HFF-Myc (cell line): ENCODE measurements at regions not wholly inside any gene's neighbourhood (a gene's known extent, or its start where the extent isn't known, plus 50 kb on each side); places are given as distances from the start of the nearest gene placed in this dataset.

Experiments
- DNase-seq: peaks from one replicate; pipeline ENCODE4 v3.0.0-alpha.2; 2011; ENCODE audit warnings: low read depth; ENCODE audit errors: extremely low read depth
- H3K4me3 ChIP-seq: replicated peaks from 2 replicates; pipeline ENCODE4 v1.5.1; 2011; ENCODE audit warnings: low read depth, mild to moderate bottlenecking, control low read depth, low read length
- TF ChIP-seq, protein P1 (sequence below): IDR thresholded peaks from 2 replicates; pipeline ENCODE4 v1.5.1; 2012; ENCODE audit warnings: mild to moderate bottlenecking, low read depth, low read length, control low read depth; ENCODE audit errors: missing control alignments

DNA sequence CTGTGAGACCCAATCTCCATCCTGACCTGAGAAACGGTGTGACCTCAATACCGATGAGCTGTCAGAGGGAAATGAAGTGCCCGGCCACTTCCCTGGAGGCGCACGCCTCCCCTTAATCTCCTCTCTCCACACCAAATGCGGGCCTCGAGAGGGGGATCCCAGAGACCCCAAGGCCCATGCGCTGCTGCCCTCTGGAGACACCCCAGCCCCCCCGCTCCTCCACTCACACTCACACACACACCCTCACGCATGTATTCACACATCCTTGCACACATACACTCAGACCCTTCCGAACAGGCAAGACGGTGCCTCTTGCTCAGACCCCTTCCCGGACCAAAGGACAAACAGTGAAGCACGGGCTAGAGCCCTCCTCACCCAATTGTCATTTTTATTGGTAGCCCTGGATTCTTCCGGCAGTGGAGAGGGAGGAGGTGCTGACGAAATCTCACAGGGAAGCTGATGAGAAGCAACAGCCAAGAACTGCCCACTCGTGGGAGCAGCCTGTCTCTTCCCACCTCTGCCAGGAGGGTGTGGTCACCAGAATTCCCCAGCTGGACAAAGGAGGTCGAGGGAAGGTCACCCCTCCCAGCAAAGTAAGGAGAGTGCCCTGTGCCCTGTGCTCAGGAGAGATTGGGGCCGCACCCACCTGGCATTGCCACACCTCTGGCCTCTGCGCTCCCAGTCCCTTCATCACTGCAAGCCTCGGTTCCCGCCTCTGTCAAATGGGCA lies 136.0 kb upstream of the TNRC6C start:
- no peak for DNase-seq
- no peak overlapping the region for H3K4me3 ChIP-seq
- TF ChIP-seq, protein P1, sequence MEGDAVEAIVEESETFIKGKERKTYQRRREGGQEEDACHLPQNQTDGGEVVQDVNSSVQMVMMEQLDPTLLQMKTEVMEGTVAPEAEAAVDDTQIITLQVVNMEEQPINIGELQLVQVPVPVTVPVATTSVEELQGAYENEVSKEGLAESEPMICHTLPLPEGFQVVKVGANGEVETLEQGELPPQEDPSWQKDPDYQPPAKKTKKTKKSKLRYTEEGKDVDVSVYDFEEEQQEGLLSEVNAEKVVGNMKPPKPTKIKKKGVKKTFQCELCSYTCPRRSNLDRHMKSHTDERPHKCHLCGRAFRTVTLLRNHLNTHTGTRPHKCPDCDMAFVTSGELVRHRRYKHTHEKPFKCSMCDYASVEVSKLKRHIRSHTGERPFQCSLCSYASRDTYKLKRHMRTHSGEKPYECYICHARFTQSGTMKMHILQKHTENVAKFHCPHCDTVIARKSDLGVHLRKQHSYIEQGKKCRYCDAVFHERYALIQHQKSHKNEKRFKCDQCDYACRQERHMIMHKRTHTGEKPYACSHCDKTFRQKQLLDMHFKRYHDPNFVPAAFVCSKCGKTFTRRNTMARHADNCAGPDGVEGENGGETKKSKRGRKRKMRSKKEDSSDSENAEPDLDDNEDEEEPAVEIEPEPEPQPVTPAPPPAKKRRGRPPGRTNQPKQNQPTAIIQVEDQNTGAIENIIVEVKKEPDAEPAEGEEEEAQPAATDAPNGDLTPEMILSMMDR, result no peak

DNA sequence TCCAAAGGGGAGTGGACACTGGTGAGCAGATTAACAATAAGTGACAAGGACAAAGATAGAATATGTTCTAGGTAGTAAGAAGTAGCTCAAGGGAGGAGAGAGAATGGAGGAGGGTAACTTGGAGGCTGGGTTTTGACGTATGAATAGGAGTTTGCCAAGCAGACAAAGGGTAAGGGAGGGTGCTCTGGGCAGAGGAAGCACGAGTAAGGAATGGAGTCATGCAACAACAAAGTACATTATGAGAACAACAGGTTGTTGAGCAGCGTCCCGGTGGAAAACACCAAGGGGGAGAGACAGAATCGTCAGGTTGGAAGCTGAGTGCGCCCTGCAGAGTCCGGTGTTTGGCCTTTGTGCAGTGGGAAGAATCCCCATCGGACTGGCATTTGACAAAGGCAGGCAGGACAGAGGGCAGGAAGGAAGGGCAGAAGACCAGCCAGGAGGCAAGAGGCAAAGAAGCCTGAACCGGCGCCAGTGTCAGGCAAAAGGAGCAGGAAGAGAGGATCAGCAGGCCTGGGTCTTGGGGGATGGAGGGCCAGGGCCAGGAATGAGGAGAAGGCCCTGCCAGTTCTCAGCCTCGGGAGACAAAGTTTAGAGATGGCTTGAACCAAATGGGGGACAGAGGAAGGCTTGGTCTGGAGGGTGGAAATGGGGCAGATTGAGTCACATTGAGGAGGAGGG lies 134.3 kb upstream of the TNRC6C start:
- TF ChIP-seq, protein P1, result no peak
- no peak for DNase-seq

DNA sequence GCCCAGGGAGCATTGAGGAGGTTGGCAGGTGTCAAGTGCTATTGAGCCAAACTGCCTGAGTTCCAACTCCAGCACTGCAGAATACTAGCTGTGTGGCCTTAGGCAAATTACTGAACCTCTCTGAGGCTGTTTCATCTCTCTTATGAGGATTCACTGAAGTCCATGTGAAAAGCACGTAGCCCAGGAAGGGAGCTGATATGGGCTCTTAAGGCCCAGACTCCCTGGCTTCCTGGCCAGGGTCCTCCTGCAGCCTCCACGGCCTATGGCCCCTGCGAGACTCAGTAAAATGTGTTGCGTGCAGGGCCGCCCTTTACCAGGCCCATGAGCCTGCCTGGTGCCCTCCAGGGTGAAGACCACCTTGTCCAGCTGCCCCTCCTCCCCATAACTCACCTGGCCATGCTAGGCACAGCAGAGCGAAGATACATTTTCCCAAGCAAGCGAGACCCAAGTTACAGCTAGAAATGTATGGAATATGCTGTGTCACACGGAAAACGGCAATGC lies 133.7 kb upstream of the TNRC6C start:
- no peak for DNase-seq
- H3K4me3 ChIP-seq, result no peak overlapping the region
- TF ChIP-seq, protein P1, result no peak

More for the DNA sequence above, 134.3 kb upstream of the TNRC6C start:
- H3K4me3 ChIP-seq, result no peak overlapping the region

DNA sequence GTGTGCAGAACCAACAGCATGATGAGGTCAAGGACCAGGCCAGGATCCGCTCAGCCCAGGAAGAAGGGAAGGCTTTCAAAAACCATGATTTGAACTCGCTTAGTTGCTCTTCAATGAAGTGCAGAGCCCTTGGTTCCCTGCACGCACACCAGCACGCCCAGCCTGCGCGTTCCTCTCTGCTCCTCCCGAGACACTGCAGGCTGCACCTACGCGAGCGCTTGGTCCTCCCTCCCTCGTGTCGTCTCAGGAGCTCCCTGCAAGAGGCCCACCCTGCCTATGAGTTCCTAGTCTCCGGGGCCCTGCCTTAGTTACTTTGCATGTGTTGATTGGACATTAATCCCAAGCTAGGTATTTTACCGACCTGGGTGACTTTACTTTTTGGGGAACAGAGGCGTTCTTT lies 132.9 kb upstream of the TNRC6C start:
- TF ChIP-seq, protein P1, result no peak
- H3K4me3 ChIP-seq, result no peak overlapping the region

DNA sequence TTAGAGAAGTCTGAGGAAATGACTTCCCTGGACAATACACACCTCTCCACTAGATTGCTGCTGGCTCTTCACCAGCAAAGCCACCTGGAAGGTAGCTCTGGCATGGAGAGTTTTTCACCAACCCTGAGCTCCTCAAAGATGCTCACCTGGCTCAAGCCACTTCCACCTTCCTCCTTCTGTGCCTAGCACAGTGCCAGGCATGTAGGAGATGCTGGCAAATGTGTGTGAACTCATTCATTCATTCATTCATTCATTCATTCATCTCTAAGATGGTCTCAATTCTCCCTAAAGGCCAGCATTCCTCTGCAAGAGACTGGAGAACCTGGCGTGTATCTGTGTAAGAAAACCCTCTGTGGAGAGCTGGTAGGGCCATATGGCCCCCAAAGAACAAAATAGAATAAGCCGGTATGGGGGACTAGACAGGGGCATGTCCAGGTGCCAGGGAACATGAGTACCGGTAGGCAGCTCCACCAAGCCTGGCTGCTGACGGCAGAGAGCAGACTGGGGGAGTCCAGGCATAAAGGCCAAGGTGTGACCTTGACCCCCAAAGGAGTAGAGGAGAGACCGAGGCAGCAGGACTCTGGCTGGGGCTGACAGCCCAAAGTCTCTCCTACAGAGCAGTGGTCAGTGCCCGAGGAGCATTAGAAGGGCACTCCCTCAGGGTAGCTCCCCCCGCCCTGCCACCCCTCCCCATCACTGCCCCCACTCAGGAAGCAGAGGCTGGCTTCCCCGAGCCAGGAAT lies 132.2 kb upstream of the TNRC6C start:
- H3K4me3 ChIP-seq, result no peak overlapping the region
- no peak for DNase-seq
- TF ChIP-seq, protein P1, result no peak

More for the DNA sequence above, 132.9 kb upstream of the TNRC6C start:
- no peak for DNase-seq

DNA sequence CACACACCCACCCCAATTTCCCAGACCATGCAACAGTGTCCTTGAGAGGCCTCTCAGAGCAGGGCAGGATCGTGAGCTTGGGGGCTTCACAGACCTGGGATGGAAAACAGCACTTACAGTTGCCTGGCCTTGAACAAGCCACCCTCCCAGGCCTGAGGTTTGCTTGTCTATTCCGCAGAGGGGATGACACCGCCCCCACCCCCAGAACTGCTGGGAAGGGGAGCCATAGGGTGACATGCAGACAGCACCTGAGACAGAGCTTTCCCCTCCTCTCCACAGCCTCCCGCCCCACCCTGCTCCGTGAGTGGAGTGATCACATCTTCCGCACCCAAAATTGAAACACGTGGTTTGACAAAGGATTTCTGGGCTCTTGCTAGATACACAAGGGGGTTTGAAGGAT lies 131.5 kb upstream of the TNRC6C start:
- H3K4me3 ChIP-seq, result no peak overlapping the region
- TF ChIP-seq, protein P1, result no peak
- DNase-seq, result no peak
